ENCODE measurements at regions not wholly inside any gene's neighbourhood (a gene's known extent, or its start where the extent isn't known, plus 50 kb on each side); places are given as distances from the start of the nearest gene placed in this dataset.

GRCh38 chr9:563200-563599 lies 278.3 kb upstream of the DMRT1 start:
- Histone ChIP-seq H3K36me3 (ENCODE audit: control insufficient read depth in 2 of 4, insufficient read depth in 4 of 4, low read length in 3 of 4) (peaks cover 0 to 4% (median 0%) of the 10 kb centered on the region in 4 experiments; a peak in 3 of 8 replicates), H3K4me2 (ENCODE audit: insufficient read depth in 1 of 2, low read depth in 2 of 2, low read length in 2 of 2) (no peak overlapping the region), H3K23ac (ENCODE audit: insufficient read length) (no peak overlapping the region), H3K4ac (replicated peaks; ENCODE audit: insufficient read length, low read depth, low read length) (no peak overlapping the region), H4K20me1 (replicated peaks in 1 of 2; ENCODE audit: control insufficient read depth in 1 of 2, insufficient read depth in 2 of 2, low read length in 2 of 2) (no peaks in the 10 kb centered on the region), H3K18ac (ENCODE audit: extremely low read depth, low read length) (no peak overlapping the region), H2BK12ac (ENCODE audit: low read depth, low read length) (no peak overlapping the region), H2BK15ac (ENCODE audit: low read length) (no peak overlapping the region), H4K91ac (replicated peaks; ENCODE audit: insufficient read length, low read length) (no peak overlapping the region), H4K8ac (ENCODE audit: extremely low read depth, insufficient read depth, low read length) (no peak overlapping the region), H3K4me3 (ENCODE audit: extremely low read depth in 1 of 4, insufficient read depth in 2 of 4, low read depth in 3 of 4, low read length in 4 of 4) (no peak overlapping the region), H2BK20ac (ENCODE audit: low read length) (no peak overlapping the region), H3K56ac (replicated peaks; ENCODE audit: insufficient read length, low read depth, low read length) (no peak overlapping the region), H3K27ac (ENCODE audit: low read depth, low read length) (no peak overlapping the region), H3K79me1 (ENCODE audit: low read depth, low read length) (peaks cover 2% of the 10 kb centered on the region; the same call in 1 of the 2 replicates), H3K14ac (ENCODE audit: insufficient read length) (no peak overlapping the region), H3K9me3 (ENCODE audit: insufficient read depth in 2 of 2, low read depth in 1 of 2, low read length in 1 of 2) (0 out of 4 replicates have a peak, but pooled peaks cover 0 to 5% of the 10 kb centered on the region in 2 experiments), H3K79me2 (ENCODE audit: control insufficient read depth in 1 of 2, insufficient read depth in 2 of 2, low read length in 2 of 2) (peaks cover 0 to 41% of the 10 kb centered on the region in 2 experiments), H2BK5ac (ENCODE audit: low read depth, low read length) (no peak overlapping the region), H2AFZ (ENCODE audit: low read length) (no peak overlapping the region), H3K4me1 (replicated peaks in 1 of 4; ENCODE audit: control insufficient read depth in 3 of 4, insufficient read depth in 4 of 4, low read length in 3 of 4) (no peaks in the 10 kb centered on the region; a peak in 1 of 7 replicates), H3K27me3 (replicated peaks in 1 of 4; ENCODE audit: control insufficient read depth in 3 of 4, extremely low read depth in 1 of 4, insufficient read depth in 3 of 4, low read length in 3 of 4) (no peaks in the 10 kb centered on the region), H3K23me2 (ENCODE audit: low read depth, low read length) (no peaks in the 10 kb centered on the region), H2AK5ac (ENCODE audit: low read depth, low read length) (no peak overlapping the region), H2BK120ac (replicated peaks; ENCODE audit: low read depth, low read length) (no peak overlapping the region), H4K5ac (ENCODE audit: insufficient read length, low read depth, low read length) (no peak overlapping the region), H3K9ac (replicated peaks in 1 of 4; ENCODE audit: extremely low read depth in 1 of 4, low read depth in 3 of 4, low read length in 3 of 4) (no peak overlapping the region)
- ChIA-PET CTCF (ENCODE audit: partially characterized antibody) (interaction anchor here (1.0 to 1.5 kb wide), 4 partner anchors 17 to 244 kb away, joined by 3 to 7 read pairs (median 3); no protein-coding TSS in a partner anchor), POLR2A (ENCODE audit: partially characterized antibody) (no interaction called here)
- 84% methylated on average over 1 of the region's 1 CpG; no CpG with 5 or more reads in 1 of the 2 experiments for WGBS, 2 experiments (ENCODE audit: extremely low coverage in 1 of 2, insufficient coverage in 1 of 2, insufficient read length in 1 of 2, insufficient replicate concordance in 2 of 2, low coverage in 1 of 2, low lambda C conversion rate in 2 of 2, missing lambda C conversion rate in 1 of 2)
- DNase-seq (ENCODE audit: low read depth in 1 of 2, low spot score in 2 of 2) (no peak), FAIRE-seq (no peak)
- no peak for TF ChIP-seq SRF (IDR thresholded peaks at IDR 0.05; ENCODE audit: low read depth, low read length)
- TF ChIP-seq RNF2 (IDR thresholded peaks at IDR 0.05; ENCODE audit: borderline replicate concordance, low read depth, low read length, missing control alignments, poor library complexity, severe bottlenecking), result no peak
- no peak for TF ChIP-seq KDM4A (IDR thresholded peaks at IDR 0.05; ENCODE audit: low read depth, low read length, severe bottlenecking)
- no peak for TF ChIP-seq CTCF (IDR thresholded peaks at IDR 0.05; ENCODE audit: control extremely low read depth in 1 of 3, insufficient read depth in 1 of 3, low read depth in 1 of 3, low read length in 3 of 3)
- no peak for TF ChIP-seq HDAC6 (IDR thresholded peaks at IDR 0.05; ENCODE audit: low read depth, low read length)
- no peak for TF ChIP-seq JUND (IDR thresholded peaks at IDR 0.05; ENCODE audit: low read length)
- no peak for TF ChIP-seq FOSL1 (IDR thresholded peaks at IDR 0.05; ENCODE audit: insufficient read depth, low read depth, low read length)

Measured in H1 (cell line).